Muscle of leg (tissue), 3 donors: ENCODE measurements at regions not wholly inside any gene's neighbourhood (a gene's known extent, or its start where the extent isn't known, plus 50 kb on each side); places are given as distances from the start of the nearest gene placed in this dataset.
A peak's percentile ranks its signal among the peaks of the same experiment; 100 is the strongest.

Source experiments
- DNase-seq: peaks from one replicate; pipeline ENCODE4 v3.0.0; 2013
- H3K27ac ChIP-seq: one replicate; pipeline ENCODE4 v1.5.1; 2013; ENCODE audit warnings: mild to moderate bottlenecking, low read length, control low read depth
- H3K27me3 ChIP-seq: one replicate; pipeline ENCODE4 v1.6.1; 2013; ENCODE audit warnings: low read length; ENCODE audit not compliant: control insufficient read depth, insufficient read depth
- H3K36me3 ChIP-seq: one replicate; pipeline ENCODE4 v1.6.1; 2013; ENCODE audit warnings: low read length; ENCODE audit not compliant: control insufficient read depth, insufficient read depth
- H3K4me1 ChIP-seq: one replicate; pipeline ENCODE4 v1.6.1; 2013; ENCODE audit warnings: low read length; ENCODE audit not compliant: control insufficient read depth, insufficient read depth
- H3K4me3 ChIP-seq: one replicate; pipeline ENCODE4 v1.5.1; 2013; ENCODE audit warnings: low read length, control low read depth
- H3K9me3 ChIP-seq: replicated peaks from 2 replicates; pipeline ENCODE4 v1.6.1; 2013; ENCODE audit warnings: low read depth, low read length; ENCODE audit not compliant: control insufficient read depth
- WGBS: methylation state at CpG from one replicate; pipeline ENCODE4 v1.1.5; 2013; ENCODE audit warnings: missing lambda C conversion rate; ENCODE audit not compliant: insufficient coverage; 5-methylcytosine and 5-hydroxymethylcytosine counted together

GRCh38 chr16:60304066-60304465 lies 1570.0 kb upstream of the GOT2 start:
- DNase-seq = peak; percentile 64
- Histone ChIP-seq H3K4me3 (no peak overlapping the region), H3K27ac (no peak overlapping the region), H3K9me3 (no peaks in the 10 kb centered on the region), H3K36me3 (no peaks in the 10 kb centered on the region), H3K4me1 (no peaks in the 10 kb centered on the region), H3K27me3 (no peaks in the 10 kb centered on the region)
- WGBS = 54% methylated on average over 2 of the region's 4 CpGs

DNA sequence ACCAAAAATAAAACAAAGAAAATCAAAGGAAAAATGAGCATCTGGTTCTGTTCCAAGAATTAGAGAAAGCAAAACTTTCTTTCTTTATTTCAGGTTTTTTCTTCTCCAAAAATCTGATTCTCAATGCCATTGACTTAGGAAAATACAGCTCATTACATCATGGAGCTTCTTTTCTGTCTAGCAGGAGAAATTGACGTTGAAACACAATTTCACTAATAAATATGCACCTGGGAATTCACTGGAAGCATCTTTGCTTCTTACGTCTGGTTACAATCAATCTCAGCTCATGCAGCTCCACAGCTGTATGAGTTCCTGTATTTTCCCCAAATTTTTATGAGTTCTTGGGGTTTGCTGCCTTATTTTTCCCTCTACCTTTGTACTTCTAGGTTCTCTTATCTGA lies 1568.6 kb upstream of the GOT2 start:
- Histone ChIP-seq H3K4me1 (no peaks in the 10 kb centered on the region), H3K9me3 (no peaks in the 10 kb centered on the region), H3K27me3 (no peaks in the 10 kb centered on the region), H3K36me3 (no peaks in the 10 kb centered on the region), H3K27ac (peak overlapping the region; percentile 49), H3K4me3 (no peak overlapping the region)
- peak; percentile 94 for DNase-seq
- 14% methylated on average over 1 of the region's 2 CpGs for WGBS

GRCh38 chr16:60302261-60302660 lies 1568.1 kb upstream of the GOT2 start:
- DNase-seq = no peak
- H3K27me3 ChIP-seq = no peaks in the 10 kb centered on the region
- no peak overlapping the region for H3K4me3 ChIP-seq
- 17% methylated on average over 1 of the region's 2 CpGs for WGBS
- H3K27ac ChIP-seq = no peak overlapping the region
- H3K36me3 ChIP-seq = no peaks in the 10 kb centered on the region
- no peaks in the 10 kb centered on the region for H3K9me3 ChIP-seq
- H3K4me1 ChIP-seq = no peaks in the 10 kb centered on the region

DNA sequence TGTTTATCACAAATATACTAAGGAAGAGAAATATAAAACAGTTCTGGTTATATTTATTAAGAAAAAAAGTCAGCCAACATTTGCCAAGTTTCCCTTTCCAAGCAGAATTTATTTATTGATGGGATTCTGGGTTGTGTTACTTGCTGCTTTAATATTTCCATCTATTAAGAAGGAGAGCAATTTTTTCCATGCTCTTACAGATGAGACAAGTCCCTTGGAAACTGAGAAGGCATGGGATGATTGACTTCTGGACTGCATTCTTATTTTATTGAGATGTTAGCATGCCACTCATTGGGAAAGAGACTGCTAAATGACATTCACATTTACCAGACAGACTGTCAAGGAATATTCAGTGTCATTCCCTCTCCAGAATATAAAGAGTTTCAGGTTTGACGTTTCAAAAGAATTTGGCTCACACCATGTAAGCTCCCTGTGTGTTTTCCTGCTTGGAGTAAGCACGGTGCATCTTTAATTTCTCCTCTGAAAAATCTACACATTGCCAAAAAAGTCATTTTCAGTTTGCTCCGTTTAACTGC lies 1565.2 kb upstream of the GOT2 start:
- WGBS = 14% methylated on average over 1 of the region's 3 CpGs
- H3K9me3 ChIP-seq = no peaks in the 10 kb centered on the region
- no peaks in the 10 kb centered on the region for H3K27me3 ChIP-seq
- H3K4me1 ChIP-seq = no peaks in the 10 kb centered on the region
- H3K27ac ChIP-seq = peak overlapping the region; percentile 11
- H3K36me3 ChIP-seq = no peaks in the 10 kb centered on the region
- peak; percentile 73 for DNase-seq
- no peak overlapping the region for H3K4me3 ChIP-seq

DNA sequence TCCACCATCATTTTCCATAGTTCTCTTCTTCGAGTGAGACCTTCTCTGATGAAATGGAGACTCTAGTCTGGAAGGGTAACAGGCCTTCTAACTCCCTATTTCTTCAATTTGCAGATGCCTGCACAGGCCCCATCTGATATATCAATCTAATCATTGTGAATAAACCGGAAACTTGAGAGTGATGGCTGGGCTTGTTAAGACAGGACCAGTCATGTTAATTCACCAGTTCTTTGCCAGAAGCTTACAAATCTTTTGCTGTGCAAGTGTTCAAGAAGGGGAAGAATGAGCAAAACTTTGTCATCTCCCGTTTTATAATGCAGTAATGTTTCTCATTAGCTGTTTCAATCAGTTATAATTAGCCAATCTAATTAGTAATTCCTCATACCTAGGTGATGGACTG lies 1561.3 kb upstream of the GOT2 start:
- no CpG with 5 or more reads among the region's 3 CpGs for WGBS
- no peak overlapping the region for H3K4me3 ChIP-seq
- no peak for DNase-seq
- H3K36me3 ChIP-seq = no peaks in the 10 kb centered on the region
- H3K27ac ChIP-seq = no peak overlapping the region
- no peaks in the 10 kb centered on the region for H3K9me3 ChIP-seq
- no peaks in the 10 kb centered on the region for H3K27me3 ChIP-seq
- no peaks in the 10 kb centered on the region for H3K4me1 ChIP-seq

GRCh38 chr16:60285794-60286193 lies 1551.7 kb upstream of the GOT2 start:
- no CpG with 5 or more reads among the region's 1 CpG for WGBS
- Histone ChIP-seq H3K36me3 (no peaks in the 10 kb centered on the region), H3K4me1 (no peaks in the 10 kb centered on the region), H3K27ac (no peak overlapping the region), H3K27me3 (no peaks in the 10 kb centered on the region), H3K9me3 (no peaks in the 10 kb centered on the region), H3K4me3 (no peak overlapping the region)
- no peak for DNase-seq

DNA sequence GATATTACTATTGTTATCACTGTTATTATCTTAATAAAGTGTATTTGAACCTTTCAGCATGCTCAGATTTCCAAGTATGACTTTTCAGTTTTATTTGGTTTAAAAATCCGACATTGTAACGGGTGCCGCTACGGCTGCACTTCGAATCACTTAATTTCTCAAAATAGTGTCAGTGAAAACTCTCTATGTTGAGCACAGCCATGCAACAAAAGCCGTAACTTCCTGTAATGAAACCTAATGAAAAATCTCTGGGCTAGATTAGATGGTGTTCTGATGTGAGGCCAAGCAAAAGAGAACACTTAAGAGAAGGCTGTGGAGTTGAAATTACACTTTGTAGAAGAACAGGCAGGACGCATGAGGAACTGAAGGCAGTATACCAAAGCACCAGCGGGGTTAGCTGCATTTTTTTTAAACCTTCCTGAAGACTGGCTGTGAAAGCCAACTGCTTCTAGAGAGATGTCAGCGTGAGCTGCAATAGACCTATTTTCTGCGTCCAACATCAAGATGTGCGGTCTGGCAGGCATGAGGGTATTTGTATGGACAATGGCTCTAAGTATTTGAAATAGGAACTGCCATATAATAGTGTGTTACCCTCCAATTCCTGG lies 1545.0 kb upstream of the GOT2 start:
- H3K27ac ChIP-seq = no peak overlapping the region
- H3K36me3 ChIP-seq = no peaks in the 10 kb centered on the region
- H3K9me3 ChIP-seq = no peaks in the 10 kb centered on the region
- no peak for DNase-seq
- H3K27me3 ChIP-seq = no peaks in the 10 kb centered on the region
- H3K4me3 ChIP-seq = no peak overlapping the region
- H3K4me1 ChIP-seq = no peaks in the 10 kb centered on the region
- WGBS = 60% methylated on average over 3 of the region's 11 CpGs

- H3K36me3 ChIP-seq = no peaks in the 10 kb centered on the region
- H3K9me3 ChIP-seq = no peaks in the 10 kb centered on the region
- no CpG with 5 or more reads among the region's 2 CpGs for WGBS
- no peak overlapping the region for H3K4me3 ChIP-seq
- H3K27me3 ChIP-seq = no peaks in the 10 kb centered on the region
- H3K4me1 ChIP-seq = no peaks in the 10 kb centered on the region
- H3K27ac ChIP-seq = no peak overlapping the region
- DNase-seq = no peak
Measured at GRCh38 chr16:60274431-60275019, 1540.4 kb upstream of the GOT2 start.

GRCh38 chr16:60271781-60272180 lies 1537.7 kb upstream of the GOT2 start:
- Histone ChIP-seq H3K9me3 (no peaks in the 10 kb centered on the region), H3K36me3 (no peaks in the 10 kb centered on the region), H3K27me3 (no peaks in the 10 kb centered on the region), H3K4me3 (no peak overlapping the region), H3K4me1 (no peaks in the 10 kb centered on the region), H3K27ac (no peak overlapping the region)
- DNase-seq = no peak

- no peak for DNase-seq
- WGBS = 50% methylated on average over 2 of the region's 3 CpGs
- H3K4me1 ChIP-seq = no peaks in the 10 kb centered on the region
- no peaks in the 10 kb centered on the region for H3K27me3 ChIP-seq
- H3K36me3 ChIP-seq = no peaks in the 10 kb centered on the region
- no peak overlapping the region for H3K27ac ChIP-seq
- H3K4me3 ChIP-seq = no peak overlapping the region
- H3K9me3 ChIP-seq = no peaks in the 10 kb centered on the region
Measured at GRCh38 chr16:60271025-60271771, 1537.1 kb upstream of the GOT2 start.
